Activated CD4-positive, alpha-beta T cell treated with anti-CD3 and anti-CD28 coated beads, Interleukin-2, Interleukin-4, amounts not matched to agents 100 ng/mL and 50 ng/mL, durations not matched to agents 16 hours and 8 hours (primary cell): ENCODE measurements at regions not wholly inside any gene's neighbourhood (a gene's known extent, or its start where the extent isn't known, plus 50 kb on each side); places are given as distances from the start of the nearest gene placed in this dataset.
"Not testable (repeated sequence)": the region's sequence is repeated elsewhere in the genome, so short reads cannot be mapped to it uniquely, and the experiment has no call there.

Source experiments
- DNase-seq: peaks from one replicate; pipeline ENCODE4 v3.0.0-alpha.2; 2020; ENCODE audit warnings: low spot score

DNA sequence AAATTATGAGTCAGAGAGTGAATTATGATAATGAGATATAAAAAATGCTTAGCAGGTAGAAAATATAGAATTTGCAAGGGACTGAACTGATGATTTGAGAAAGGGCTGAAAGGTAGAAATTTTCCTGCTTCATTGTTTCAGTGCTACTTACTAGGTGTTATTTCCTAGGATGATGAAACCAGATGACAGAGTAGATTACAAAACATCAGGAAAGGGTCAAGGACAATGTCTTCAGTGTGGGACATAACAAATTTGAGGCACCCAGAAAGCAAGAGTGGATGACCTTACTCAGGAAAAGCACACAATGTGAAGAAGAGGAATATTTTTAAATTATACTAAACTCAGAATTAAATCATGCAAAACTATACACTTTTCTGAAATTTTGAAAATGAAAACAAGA, 102.1 kb downstream of the SHCBP1 start:
- DNase-seq = no peak

- no peak for DNase-seq
Measured at GRCh38 chr16:46496701-46497100, 124.5 kb downstream of the SHCBP1 start.

DNA sequence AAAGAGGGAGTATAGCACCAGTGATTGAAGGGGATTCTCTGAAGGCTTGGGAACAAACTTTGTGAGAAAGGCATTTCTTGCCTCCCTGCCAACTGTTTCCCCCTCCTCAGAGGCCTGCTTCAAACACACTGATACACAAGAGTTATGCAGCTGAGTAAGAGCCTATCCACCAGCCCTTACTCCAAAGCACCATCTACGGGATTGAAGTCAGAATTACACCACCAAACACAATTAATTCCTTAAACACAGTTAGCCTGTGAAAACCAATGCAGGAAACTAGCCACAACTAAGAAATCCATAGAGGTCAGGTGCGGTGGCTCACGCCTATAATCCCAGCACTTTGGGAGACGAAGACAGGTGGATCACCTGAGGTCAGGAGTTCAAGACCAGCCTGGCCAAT, 138.3 kb downstream of the SHCBP1 start:
- no peak for DNase-seq

GRCh38 chr16:46466239-46466638, 154.9 kb downstream of the SHCBP1 start:
- no peak for DNase-seq

DNA sequence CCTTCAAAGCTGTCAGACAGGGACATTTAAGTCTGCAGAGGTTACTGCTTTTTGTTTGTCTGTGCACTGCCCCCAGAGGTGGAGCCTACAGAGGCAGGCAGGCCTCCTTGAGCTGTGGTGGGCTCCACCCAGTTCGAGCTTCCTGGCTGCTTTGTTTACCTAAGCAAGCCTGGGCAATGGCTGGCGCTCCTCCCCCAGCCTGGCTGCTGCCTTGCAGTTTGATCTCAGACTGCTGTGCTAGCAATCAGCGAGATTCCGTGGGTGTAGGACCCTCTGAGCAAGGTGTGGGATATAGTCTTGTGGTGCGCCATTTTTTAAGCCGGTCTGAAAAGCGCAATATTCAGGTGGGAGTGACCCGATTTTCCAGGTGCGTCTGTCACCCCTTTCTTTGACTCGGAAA, 166.4 kb downstream of the SHCBP1 start:
- not testable (repeated sequence) for DNase-seq

- no peak for DNase-seq
Measured at GRCh38 chr16:46428108-46429061, 192.8 kb downstream of the SHCBP1 start.

DNA sequence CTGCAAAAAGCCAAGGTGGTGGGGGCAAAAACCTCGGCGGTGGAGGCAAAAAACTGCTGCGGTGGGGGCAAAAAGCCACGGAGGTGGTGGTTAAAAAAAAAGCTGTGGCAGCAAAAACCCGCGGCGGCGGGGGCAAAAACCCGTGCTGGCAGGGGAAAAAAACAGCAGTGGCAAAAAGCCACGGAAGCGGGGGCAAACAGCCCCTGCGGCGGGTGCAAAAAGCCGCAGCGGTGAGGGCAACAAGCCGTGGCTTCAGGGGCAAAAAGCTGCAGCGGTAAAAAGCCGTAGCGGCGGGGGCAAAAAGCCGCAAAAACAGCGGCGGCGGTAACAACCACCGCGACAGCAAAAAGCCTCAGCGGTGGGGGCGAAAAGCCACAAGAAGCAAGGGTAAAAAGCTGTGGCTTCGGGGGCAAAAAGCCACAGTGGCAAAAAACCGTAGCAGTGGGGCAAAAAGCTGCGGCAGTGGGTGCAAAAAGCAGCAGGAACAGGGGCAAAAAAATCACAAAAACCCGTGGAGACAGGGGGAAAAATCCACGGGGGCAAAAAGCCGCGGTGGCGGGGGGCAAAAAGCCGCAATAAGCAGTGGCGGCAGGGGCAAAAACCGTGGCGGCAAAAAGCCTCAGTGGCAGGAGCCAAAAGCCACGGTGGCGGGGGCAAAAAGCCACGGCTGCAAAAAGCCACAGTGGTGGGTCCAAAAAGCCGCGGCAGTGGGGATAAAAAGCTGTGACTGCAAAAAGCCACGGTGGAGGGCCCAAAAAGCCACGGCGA, 193.7 kb downstream of the SHCBP1 start:
- DNase-seq = no peak

GRCh38 chr16:46426336-46426735, 194.8 kb downstream of the SHCBP1 start:
- no peak for DNase-seq

DNA sequence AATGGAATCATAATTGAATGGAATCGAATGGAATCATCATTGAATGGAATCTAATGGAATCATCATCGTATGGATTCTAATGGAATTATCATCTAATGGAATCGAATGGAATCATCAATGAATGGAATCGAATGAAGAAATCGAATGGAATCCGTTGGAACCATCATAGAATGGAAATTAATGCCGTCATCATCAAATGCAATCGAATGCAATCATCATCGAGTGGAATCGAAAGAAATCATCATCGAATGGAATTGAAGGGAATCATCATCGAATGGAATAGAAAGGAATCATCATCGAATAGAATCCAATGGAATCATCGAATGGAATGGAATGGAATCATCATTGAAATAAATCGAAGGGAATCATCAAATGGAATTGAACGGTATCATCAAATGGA, 217.2 kb downstream of the SHCBP1 start:
- no peak for DNase-seq

DNA sequence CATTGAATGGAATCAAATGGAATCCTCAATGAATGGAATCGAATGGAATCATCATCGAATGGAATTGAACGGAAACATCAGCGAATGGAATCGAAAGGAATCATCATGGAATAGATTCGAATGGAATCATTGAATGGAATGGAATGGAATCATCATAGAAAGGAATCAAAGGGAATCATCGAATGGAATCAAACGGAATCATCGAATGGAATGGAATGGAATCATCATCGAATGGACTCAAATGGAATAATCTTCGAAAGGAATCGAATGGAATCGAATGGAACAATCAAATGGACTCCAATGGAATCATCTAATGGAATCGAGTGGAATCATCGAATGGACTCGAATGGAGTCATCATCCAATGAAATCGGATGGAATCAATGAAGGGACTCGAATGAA, 222.6 kb downstream of the SHCBP1 start:
- DNase-seq = not testable (repeated sequence)

DNA sequence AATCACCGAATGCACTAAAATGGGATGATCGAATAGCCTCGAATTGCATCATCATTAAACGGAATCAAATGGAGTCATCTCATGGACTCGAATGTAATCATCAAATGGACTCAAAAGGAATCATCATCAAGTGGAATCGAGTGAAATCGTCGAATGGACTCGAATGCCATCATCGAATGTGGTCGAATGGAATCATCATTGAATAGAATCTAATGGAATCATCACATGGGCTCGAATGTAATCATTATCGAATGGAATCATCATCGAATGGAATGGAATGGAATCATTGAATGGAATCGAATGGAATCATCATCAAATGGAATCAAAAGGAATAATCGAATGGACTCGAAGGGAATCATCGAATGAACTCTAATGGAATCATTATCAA, 224.3 kb downstream of the SHCBP1 start:
- peak; percentile 26 for DNase-seq

GRCh38 chr16:46396131-46396882, 224.9 kb downstream of the SHCBP1 start:
- DNase-seq = peak; percentile 54

DNA sequence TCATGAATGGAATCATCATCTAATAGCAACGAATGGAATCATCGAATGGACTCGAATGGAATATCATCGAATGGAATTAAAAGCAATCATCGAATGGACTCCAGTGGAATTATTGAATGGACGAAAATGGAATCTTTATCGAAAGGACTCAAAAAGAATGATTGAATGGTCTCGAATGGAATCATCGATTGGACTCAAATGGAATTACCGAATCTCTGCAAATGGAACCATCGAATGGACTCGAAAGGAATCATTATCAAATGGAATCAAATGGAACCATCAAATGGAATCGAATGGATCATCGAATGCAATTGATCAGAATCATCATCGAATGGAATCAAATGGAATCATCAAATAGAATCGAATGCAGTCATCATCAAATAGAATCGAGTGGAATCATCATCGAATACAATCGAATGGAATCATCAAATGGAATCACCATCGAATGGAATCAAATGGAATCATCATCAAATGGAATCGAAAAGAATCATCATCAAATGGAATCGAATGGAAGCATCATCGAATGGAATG, 225.7 kb downstream of the SHCBP1 start:
- peak; percentile 17 for DNase-seq

DNA sequence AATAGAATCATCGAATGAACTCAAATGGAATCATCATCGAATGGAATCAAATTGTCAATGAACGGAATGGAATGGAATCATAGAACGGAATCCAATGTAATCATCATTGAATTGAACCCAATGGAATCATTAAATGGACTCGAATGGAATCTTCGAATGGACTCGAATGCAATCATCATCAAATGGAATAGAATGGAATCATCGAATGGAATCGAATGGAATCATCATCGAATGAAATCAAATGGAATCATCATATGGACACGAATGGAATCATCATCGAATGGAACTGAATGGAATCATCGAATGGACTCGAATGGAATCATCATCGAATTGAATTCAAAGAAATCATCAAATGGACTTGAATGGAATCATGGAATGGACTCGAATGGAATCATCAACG, 226.2 kb downstream of the SHCBP1 start:
- DNase-seq = not testable (repeated sequence)

- DNase-seq = not testable (repeated sequence)
Measured at GRCh38 chr16:46394149-46394548, 227.0 kb downstream of the SHCBP1 start.

DNA sequence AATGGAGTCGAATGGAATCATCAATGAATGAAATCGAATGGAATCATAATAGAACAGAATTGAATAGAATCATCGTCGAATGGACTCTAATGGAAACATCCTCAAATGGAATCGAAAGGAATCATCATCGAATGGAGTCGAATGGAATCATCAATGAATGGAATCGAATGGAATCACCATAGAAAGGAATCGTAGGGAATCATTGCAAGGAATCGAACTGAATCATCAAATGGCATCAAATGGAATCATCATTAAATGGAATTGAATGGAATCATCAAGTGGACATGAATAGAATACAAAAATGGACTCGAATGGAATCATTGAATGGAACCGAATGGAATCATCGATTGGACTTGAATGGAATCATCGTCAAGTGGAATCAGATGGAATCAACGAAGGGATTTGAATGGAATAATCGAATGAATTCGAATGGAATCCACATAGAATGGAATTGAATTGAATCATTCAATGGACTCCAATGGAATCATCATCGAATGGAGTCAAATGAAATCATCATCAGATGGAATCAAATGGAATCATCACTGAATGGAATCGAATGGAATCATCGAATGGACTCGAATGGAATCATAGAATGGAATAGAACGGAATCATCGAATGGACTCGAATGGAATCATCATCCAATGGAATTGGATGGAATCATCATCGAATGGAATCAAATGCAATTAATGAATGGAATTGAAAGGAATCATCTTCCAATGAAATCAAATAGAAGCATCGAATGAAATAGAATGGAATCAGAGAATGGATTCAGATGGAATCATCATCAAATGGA, 228.1 kb downstream of the SHCBP1 start:
- peak; percentile 56 for DNase-seq

- peak; percentile 87 for DNase-seq
Measured at GRCh38 chr16:46390660-46391462, 230.3 kb downstream of the SHCBP1 start.

DNA sequence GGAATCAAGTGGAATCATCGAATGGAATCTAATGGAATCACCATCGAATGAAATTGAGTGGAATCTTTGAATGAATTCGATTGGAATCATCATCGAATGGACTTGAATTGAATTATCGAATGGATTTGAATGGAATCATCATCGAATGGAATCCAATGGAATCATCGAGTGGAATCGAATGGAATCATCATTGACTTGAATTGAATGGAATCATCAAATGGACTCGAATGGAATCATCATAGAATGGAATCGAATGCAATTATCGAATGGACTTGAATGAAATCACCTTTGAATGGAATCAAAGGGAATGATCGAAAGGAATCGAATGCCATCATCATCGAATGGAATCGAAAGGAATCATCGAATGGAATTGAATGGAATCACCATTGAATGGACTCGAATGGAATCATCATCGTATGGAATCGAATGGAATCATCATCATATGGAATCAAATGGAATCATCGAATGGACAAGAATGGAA, 231.6 kb downstream of the SHCBP1 start:
- peak; percentile 98 for DNase-seq

DNA sequence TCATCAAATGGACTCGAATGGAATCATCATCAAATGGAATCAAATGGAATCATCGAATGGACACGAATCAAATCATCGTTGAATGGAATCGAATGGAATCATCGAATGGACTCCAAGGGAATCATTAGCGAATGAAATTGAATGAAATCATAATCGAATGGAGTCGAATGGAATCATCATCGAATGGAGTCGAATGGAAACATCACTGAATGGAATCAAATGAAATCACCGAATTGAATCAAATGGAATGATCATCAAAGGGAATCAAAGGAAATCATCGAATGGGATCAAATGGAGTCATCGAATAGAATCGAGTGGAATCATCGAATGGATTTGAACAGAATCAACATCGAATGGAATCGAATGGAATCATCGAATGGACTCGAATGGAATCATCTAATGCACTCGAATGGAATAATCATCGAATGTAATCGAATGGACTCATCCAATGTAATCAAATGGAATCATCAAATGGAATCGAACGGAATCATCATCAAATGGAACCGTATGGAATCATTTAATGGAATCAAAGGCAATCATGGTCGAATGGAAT, 232.2 kb downstream of the SHCBP1 start:
- DNase-seq = not testable (repeated sequence)

DNA sequence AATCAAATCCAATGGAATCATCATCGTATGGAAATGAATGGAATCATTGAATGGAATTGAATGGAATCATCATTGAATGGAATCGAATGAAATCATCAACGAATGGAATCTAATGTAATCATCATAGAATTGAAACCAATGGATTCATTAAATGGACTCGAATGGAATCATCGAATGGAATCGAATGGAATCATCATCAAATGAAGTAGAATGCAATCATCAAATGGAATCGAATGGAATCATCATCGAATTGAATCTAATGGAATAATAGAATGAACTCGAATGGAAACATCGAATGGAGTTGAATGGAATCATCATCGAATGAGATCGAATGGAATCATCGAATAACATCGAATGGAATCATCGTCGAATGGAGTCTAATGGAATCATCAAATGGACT, 232.8 kb downstream of the SHCBP1 start:
- not testable (repeated sequence) for DNase-seq
